ENCODE measurements at regions not wholly inside any gene's neighbourhood (a gene's known extent, or its start where the extent isn't known, plus 50 kb on each side); places are given as distances from the start of the nearest gene placed in this dataset.

DNA sequence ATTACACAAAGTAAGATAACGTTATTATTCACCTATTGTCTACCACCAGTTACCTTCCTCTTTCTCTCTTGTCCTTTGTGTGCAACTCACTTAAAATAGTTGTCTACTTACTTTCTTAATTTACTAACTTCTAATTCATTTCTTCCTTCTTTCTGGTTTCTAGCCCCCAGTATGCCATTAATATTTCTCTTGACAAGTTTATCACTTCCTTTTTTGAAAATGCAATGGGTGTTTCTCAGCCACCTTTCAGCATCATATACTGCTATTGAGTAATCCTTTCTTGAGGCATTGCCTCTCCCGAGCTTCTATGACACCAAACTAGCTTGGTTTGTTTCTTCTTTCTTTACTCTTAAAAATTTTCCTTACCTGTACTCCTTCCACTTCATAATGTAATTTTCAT, 633.6 kb downstream of the TMTC2 start:
- H3K27me3 ChIP-seq (replicated peaks in 1 of 7): no peaks in the 10 kb centered on the region
- TF ChIP-seq POLR2AphosphoS5 (IDR thresholded peaks at IDR 0.05) (no peak), POLR2A (IDR thresholded peaks at IDR 0.05) (no peak)
- TF ChIP-seq, protein P1, sequence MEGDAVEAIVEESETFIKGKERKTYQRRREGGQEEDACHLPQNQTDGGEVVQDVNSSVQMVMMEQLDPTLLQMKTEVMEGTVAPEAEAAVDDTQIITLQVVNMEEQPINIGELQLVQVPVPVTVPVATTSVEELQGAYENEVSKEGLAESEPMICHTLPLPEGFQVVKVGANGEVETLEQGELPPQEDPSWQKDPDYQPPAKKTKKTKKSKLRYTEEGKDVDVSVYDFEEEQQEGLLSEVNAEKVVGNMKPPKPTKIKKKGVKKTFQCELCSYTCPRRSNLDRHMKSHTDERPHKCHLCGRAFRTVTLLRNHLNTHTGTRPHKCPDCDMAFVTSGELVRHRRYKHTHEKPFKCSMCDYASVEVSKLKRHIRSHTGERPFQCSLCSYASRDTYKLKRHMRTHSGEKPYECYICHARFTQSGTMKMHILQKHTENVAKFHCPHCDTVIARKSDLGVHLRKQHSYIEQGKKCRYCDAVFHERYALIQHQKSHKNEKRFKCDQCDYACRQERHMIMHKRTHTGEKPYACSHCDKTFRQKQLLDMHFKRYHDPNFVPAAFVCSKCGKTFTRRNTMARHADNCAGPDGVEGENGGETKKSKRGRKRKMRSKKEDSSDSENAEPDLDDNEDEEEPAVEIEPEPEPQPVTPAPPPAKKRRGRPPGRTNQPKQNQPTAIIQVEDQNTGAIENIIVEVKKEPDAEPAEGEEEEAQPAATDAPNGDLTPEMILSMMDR (IDR thresholded peaks at IDR 0.05 in 8 of 11, conservative IDR thresholded peaks at IDR 0.05 in 3 of 11): no peak
- intact Hi-C loops (cut with DNase I; ENCODE audit: low total_unique reads): no loop called here
- peaks cover 0 to 5% (median 0%) of the 10 kb centered on the region in 8 donors for H3K9me3 ChIP-seq
- DNase-seq: no peak
- no peaks in the 10 kb centered on the region for H3K4me1 ChIP-seq
- WGBS, 5 donors: 20 to 56% (median 26%) methylated on average over 2 of the region's 2 CpGs
- no peak overlapping the region for H3K4me3 ChIP-seq
- no peaks in the 10 kb centered on the region for H3K36me3 ChIP-seq
- H3K27ac ChIP-seq: no peak overlapping the region

DNA sequence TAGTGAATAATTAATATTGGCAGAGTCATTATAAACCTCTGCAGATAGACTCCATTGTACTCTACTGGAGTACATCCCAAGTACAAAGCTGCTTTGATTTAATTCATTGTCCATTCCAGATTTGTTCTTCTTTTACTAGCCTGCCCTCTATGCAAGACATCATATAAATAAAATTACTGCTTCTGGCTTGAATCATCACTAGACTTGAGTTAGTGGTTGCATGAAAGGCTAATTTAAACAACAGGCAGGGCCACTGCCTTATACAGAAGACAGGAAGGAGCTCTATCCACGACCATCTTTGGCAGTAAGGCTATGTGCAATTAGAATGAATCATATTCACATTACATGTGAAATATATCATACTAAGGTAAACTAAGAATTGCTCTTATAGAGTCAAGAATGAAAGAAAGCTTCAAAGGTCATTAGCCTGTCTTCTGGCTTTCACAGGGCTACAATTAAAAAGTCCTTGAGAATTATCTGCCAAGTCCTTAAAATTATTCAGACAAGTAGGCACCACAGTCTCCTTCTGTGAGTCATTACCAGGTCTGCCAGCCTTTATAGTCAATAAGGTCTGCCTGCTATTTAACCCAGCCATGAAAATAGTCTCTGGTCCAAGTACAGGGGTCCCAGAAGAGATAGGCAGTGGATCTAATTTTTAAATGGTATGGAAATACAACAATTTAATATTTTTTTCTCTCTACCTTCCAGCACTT, 631.8 kb downstream of the TMTC2 start:
- no peak for TF ChIP-seq POLR2AphosphoS5 (IDR thresholded peaks at IDR 0.05)
- no peak for TF ChIP-seq POLR2A (IDR thresholded peaks at IDR 0.05)
- TF ChIP-seq, protein P1 (IDR thresholded peaks at IDR 0.05 in 8 of 11, conservative IDR thresholded peaks at IDR 0.05 in 3 of 11): no peak
- 23 to 47% (median 37%) methylated on average over 1 of the region's 1 CpG for WGBS, 5 donors
- Histone ChIP-seq H3K4me1 (no peaks in the 10 kb centered on the region), H3K4me3 (no peak overlapping the region), H3K27ac (no peak overlapping the region), H3K27me3 (replicated peaks in 1 of 7) (no peaks in the 10 kb centered on the region), H3K9me3 (peaks cover 0 to 5% (median 0%) of the 10 kb centered on the region in 8 donors), H3K36me3 (no peaks in the 10 kb centered on the region)
- DNase-seq: no peak
- intact Hi-C loops (cut with DNase I; ENCODE audit: low total_unique reads): no loop called here

DNA sequence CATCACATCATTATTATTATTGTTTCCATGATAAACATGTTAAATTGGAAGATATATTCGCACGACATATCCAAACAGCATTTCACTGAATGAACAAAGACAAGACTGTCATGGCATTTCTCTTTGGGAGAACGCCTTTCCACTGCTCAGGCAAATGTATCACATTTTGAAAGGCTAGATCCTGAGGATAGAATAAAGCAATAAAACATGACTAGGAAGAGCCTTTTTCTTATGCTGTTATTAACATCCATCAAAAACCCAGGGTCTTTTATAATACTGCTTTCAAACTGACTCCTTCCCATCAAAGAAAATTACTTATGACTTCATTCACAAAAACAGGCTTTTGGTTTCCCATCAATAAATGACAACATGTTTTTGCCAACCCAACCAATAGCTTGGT, 630.9 kb downstream of the TMTC2 start:
- Histone ChIP-seq H3K27ac (no peak overlapping the region), H3K9me3 (peaks cover 0 to 5% (median 0%) of the 10 kb centered on the region in 8 donors), H3K4me1 (no peaks in the 10 kb centered on the region), H3K27me3 (replicated peaks in 1 of 7) (no peaks in the 10 kb centered on the region), H3K36me3 (no peaks in the 10 kb centered on the region), H3K4me3 (no peak overlapping the region)
- no peak for TF ChIP-seq POLR2A (IDR thresholded peaks at IDR 0.05)
- TF ChIP-seq, protein P1 (IDR thresholded peaks at IDR 0.05 in 8 of 11, conservative IDR thresholded peaks at IDR 0.05 in 3 of 11): no peak
- no peak for TF ChIP-seq POLR2AphosphoS5 (IDR thresholded peaks at IDR 0.05)
- intact Hi-C loops (cut with DNase I; ENCODE audit: low total_unique reads): no loop called here
- WGBS, 5 donors: 83 to 92% (median 86%) methylated on average over 3 of the region's 3 CpGs
- no peak for DNase-seq

DNA sequence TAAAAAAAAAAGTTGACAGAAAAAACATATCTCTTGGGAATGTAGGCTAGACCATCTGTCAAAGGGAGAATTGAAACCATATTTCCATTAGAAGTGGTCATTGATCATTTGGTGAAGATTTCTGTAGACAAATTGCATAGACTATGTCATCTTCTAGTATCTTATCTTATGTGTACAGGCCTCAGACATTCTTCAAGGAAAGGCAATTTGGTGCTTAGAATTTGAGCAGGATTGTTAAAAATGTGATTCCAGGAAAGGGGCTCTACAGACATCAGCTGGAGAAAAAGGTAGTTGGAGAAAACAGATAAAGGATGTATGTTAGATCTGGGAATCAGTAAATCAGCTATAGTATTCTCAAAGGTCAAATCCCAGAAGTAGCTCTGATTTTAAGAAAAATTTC, 627.1 kb downstream of the TMTC2 start:
- intact Hi-C loops (cut with DNase I; ENCODE audit: low total_unique reads): no loop called here
- no peak overlapping the region for H3K27ac ChIP-seq
- TF ChIP-seq, protein P1 (IDR thresholded peaks at IDR 0.05 in 8 of 11, conservative IDR thresholded peaks at IDR 0.05 in 3 of 11): no peak
- no peak for TF ChIP-seq POLR2AphosphoS5 (IDR thresholded peaks at IDR 0.05)
- TF ChIP-seq POLR2A (IDR thresholded peaks at IDR 0.05): no peak

More for the DNA sequence above, 627.1 kb downstream of the TMTC2 start:
- no peaks in the 10 kb centered on the region for H3K4me1 ChIP-seq
- H3K4me3 ChIP-seq: no peak overlapping the region
- no peaks in the 10 kb centered on the region for H3K27me3 ChIP-seq (replicated peaks in 1 of 7)
- no peaks in the 10 kb centered on the region for H3K9me3 ChIP-seq
- no peak for DNase-seq
- no peaks in the 10 kb centered on the region for H3K36me3 ChIP-seq

All from spleen (tissue), 11 donors.